Activated naive CD4-positive, alpha-beta T cell treated with anti-CD3 and anti-CD28 coated beads, Interleukin-2, amount 10 ng/mL, durations not matched to agents 7 days and 5 days (primary cell): ENCODE measurements at regions not wholly inside any gene's neighbourhood (a gene's known extent, or its start where the extent isn't known, plus 50 kb on each side); places are given as distances from the start of the nearest gene placed in this dataset.
"Not testable (repeated sequence)": the region's sequence is repeated elsewhere in the genome, so short reads cannot be mapped to it uniquely, and the experiment has no call there.

Experiments
- CTCF ChIA-PET: fragments of 350-600 bp; sonication (Branson Sonifier 250); formaldehyde crosslinking; loops from one replicate; lab custom pipeline; 2021; ENCODE audit warnings: antibody characterized with exemption; lab: Charles Lee
- DNase-seq: peaks from one replicate; pipeline ENCODE4 v3.0.0-alpha.2; 2020
- H3K27ac Mint-ChIP-seq: one replicate; pipeline ENCODE4 v1.8.0; 2021; ENCODE audit warnings: mild to moderate bottlenecking, moderate library complexity, mixed read lengths
- H3K27me3 Mint-ChIP-seq: one replicate; pipeline ENCODE4 v1.8.0; 2021; ENCODE audit warnings: mild to moderate bottlenecking, mixed read lengths
- H3K36me3 Mint-ChIP-seq: one replicate; pipeline ENCODE4 v1.8.0; 2021; ENCODE audit warnings: mixed read lengths
- H3K4me1 Mint-ChIP-seq: one replicate; pipeline ENCODE4 v1.8.0; 2021; ENCODE audit warnings: mixed read lengths
- H3K4me3 Mint-ChIP-seq: one replicate; pipeline ENCODE4 v1.8.0; 2021; ENCODE audit warnings: mild to moderate bottlenecking, moderate library complexity, mixed read lengths
- H3K9me3 Mint-ChIP-seq: one replicate; pipeline ENCODE4 v1.8.0; 2021; ENCODE audit warnings: mixed read lengths

DNA sequence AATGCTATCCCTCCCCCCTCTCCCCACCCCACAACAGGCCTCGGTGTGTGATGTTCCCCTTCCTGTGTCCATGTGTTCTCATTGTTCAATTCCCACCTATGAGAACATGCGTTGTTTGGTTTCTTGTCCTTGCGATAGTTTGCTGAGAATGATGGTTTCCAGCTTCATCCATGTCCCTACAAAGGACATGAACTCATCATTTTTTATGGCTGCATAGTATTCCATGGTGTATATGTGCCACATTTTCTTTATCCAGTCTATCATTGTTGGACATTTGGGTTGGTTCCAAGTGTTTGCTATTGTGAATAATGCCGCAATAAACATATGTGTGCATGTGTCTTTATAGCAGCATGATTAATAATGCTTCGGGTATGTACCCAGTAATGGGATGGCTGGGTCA lies 1156.1 kb downstream of the NAALADL2 start:
- H3K4me1 Mint-ChIP-seq, CTCF ChIA-PET, H3K9me3 Mint-ChIP-seq, H3K4me3 Mint-ChIP-seq, H3K27ac Mint-ChIP-seq, DNase-seq, H3K27me3 Mint-ChIP-seq, H3K36me3 Mint-ChIP-seq: not testable (repeated sequence)

DNA sequence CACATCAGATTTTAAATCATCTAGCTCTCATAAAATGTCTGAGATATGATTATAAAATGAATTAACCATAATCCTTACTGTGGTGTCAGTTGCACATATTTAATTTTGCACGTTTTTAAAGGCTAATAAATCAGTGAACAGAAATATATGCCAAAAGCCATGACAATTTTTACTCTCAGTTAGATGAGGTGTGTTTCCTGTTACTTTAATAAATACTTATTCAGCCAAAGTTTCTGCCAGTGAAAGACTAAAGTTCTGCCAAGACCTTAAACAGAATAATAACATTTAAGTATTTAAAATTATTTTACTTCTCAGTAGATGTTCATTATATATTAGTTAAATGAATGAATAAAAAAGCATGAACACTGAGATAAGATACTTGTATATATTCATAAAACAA lies 1150.1 kb downstream of the NAALADL2 start:
- DNase-seq, result no peak
- Mint-ChIP-seq H3K27me3 (no peaks in the 10 kb centered on the region), H3K4me1 (no peaks in the 10 kb centered on the region), H3K9me3 (peaks cover 6% of the 10 kb centered on the region), H3K36me3 (no peaks in the 10 kb centered on the region), H3K4me3 (no peak overlapping the region), H3K27ac (no peak overlapping the region)
- CTCF ChIA-PET, result no interaction called here

DNA sequence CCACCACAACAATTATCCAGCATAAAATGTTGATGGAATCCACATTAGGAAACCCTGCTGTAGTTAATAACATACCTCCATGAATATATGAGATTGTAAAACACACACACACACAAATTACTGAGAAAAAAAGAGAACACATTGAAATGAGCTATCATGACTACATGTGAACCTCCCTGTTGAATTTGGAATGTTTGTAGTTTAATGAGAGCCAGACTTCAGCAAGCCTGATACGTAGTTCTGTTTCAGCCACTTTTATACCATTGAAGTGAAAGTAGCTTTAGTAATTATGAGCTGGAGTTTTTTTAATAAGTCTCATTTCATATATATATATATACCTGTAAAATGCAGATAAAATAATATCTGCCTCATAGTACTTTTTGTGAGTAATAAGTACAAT lies 1146.4 kb downstream of the NAALADL2 start:
- no peaks in the 10 kb centered on the region for H3K4me1 Mint-ChIP-seq
- H3K4me3 Mint-ChIP-seq, result no peak overlapping the region
- no peak overlapping the region for H3K27ac Mint-ChIP-seq
- no peaks in the 10 kb centered on the region for H3K36me3 Mint-ChIP-seq
- H3K27me3 Mint-ChIP-seq, result no peaks in the 10 kb centered on the region
- H3K9me3 Mint-ChIP-seq, result peaks cover 12% of the 10 kb centered on the region
- CTCF ChIA-PET, result no interaction called here
- no peak for DNase-seq

DNA sequence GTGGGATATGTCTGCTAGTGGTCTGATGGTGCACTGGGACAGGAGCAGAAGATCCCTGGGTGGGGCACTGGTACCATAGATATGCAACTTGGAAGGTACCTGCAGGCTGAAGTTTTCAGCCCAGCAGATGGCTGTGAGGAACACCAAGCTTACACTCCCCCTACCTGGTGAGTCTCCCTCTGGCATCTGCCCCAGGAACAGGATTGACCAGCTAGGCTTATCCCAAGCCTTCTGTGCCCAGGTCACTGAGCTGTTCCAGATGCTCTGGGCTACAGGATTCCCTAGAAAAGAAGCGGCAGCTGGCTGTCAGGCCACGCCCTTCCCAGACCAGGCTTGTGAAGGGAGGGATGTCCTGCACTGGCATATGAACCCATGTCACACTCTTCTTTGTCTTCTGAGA lies 1130.0 kb downstream of the NAALADL2 start:
- Mint-ChIP-seq H3K27ac (no peak overlapping the region), H3K9me3 (peaks cover 13% of the 10 kb centered on the region), H3K4me3 (no peak overlapping the region), H3K27me3 (no peaks in the 10 kb centered on the region), H3K4me1 (no peaks in the 10 kb centered on the region), H3K36me3 (no peaks in the 10 kb centered on the region)
- CTCF ChIA-PET, result no interaction called here
- no peak for DNase-seq

DNA sequence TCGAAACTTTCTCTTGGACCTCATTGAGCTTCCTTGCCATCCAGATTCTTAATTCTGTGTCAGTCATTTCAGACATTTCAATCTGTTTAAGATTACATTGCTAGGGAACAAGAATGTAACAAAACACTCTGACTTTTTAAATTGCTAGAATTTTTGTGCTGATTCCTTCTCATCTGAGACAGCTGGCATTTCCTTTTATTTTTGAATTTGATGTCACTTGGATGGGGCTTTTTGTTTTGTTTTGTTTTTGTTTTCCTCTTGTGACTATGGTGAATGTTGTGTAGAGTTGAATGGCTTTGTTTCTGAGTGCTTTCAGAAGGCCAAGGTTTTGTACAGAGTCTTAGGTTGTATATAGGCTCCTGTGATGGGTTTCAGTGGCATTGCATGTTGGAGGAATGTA lies 1129.3 kb downstream of the NAALADL2 start:
- Mint-ChIP-seq H3K4me3 (no peak overlapping the region), H3K36me3 (no peaks in the 10 kb centered on the region), H3K27me3 (no peaks in the 10 kb centered on the region), H3K9me3 (peaks cover 13% of the 10 kb centered on the region), H3K27ac (no peak overlapping the region), H3K4me1 (no peaks in the 10 kb centered on the region)
- no peak for DNase-seq
- CTCF ChIA-PET, result no interaction called here

DNA sequence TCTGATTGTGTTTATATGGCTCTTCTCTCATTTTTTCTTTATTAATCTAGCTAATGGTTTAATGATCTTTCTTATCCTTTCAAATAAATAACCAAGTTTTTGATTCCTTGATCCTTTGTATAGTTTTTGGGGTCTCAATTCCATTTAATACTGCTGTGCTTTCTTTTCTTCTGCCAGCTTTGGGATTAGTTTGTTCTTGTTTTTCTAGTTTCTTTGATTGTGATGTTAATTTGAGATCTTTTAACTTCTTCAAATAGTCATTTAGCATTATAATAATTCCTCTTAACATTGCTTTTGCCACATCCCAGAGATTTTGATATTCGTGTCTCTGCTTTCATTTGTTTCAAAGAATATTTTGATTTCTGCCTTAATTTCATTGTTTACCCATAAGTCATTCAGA lies 1126.6 kb downstream of the NAALADL2 start:
- H3K9me3 Mint-ChIP-seq, result peaks cover 13% of the 10 kb centered on the region
- CTCF ChIA-PET, result no interaction called here
- no peak for DNase-seq
- no peak overlapping the region for H3K27ac Mint-ChIP-seq
- H3K4me1 Mint-ChIP-seq, result no peaks in the 10 kb centered on the region
- no peak overlapping the region for H3K4me3 Mint-ChIP-seq
- no peaks in the 10 kb centered on the region for H3K27me3 Mint-ChIP-seq
- no peaks in the 10 kb centered on the region for H3K36me3 Mint-ChIP-seq

DNA sequence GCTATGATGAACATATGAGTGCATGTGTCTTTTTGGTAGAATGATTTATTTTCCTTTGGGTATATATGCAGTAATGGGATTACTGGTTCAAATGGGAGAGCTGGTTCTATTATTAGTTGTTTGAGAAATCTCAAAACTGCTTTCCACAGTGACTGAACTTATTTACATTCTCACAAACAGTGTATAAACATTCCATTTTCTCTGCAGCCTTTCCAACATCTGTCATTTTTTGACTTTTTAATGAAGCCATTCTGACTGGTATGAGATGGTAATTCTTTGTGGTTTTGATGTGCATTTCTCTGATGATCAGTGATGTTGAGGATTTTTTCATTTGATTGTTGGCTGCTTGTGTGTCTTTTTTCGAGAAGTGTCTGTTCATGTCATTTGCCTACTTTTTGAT lies 1124.2 kb downstream of the NAALADL2 start:
- H3K36me3 Mint-ChIP-seq, result no peaks in the 10 kb centered on the region
- CTCF ChIA-PET, result no interaction called here
- H3K27me3 Mint-ChIP-seq, result no peaks in the 10 kb centered on the region
- DNase-seq, result no peak
- no peak overlapping the region for H3K4me3 Mint-ChIP-seq
- H3K4me1 Mint-ChIP-seq, result no peaks in the 10 kb centered on the region
- H3K27ac Mint-ChIP-seq, result no peak overlapping the region
- peaks cover 12% of the 10 kb centered on the region for H3K9me3 Mint-ChIP-seq

DNA sequence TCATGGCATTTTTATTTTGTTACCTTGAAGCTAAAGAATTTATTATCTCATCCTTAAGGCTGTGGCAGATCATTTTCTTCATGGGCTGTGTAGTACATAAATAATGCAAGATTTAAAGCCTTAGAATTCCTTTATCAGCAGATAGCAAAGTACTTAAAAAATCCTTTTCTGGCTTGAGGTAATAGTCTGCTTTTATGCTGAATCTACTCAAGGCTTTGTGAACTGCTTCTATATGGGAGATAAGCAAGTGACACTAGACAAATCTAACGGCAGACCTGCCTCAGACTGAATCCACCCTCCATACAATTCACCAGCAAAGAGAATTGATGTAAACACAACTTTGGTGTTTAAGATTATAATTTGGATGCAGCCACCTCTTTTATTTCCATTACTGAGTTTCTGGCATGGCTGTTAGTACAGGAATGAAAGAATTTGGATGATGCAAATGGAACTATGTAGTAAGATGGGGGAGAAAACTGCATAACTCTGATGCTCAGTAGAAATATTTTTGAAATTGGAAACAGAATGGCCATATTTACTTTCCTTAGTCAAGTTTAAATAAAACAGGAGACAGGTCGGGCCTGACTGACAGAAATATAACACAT lies 1121.5 kb downstream of the NAALADL2 start:
- Mint-ChIP-seq H3K36me3 (no peaks in the 10 kb centered on the region), H3K27me3 (no peaks in the 10 kb centered on the region), H3K4me1 (no peaks in the 10 kb centered on the region), H3K27ac (no peak overlapping the region), H3K4me3 (no peak overlapping the region), H3K9me3 (peaks cover 16% of the 10 kb centered on the region)
- DNase-seq, result no peak
- CTCF ChIA-PET, result no interaction called here

DNA sequence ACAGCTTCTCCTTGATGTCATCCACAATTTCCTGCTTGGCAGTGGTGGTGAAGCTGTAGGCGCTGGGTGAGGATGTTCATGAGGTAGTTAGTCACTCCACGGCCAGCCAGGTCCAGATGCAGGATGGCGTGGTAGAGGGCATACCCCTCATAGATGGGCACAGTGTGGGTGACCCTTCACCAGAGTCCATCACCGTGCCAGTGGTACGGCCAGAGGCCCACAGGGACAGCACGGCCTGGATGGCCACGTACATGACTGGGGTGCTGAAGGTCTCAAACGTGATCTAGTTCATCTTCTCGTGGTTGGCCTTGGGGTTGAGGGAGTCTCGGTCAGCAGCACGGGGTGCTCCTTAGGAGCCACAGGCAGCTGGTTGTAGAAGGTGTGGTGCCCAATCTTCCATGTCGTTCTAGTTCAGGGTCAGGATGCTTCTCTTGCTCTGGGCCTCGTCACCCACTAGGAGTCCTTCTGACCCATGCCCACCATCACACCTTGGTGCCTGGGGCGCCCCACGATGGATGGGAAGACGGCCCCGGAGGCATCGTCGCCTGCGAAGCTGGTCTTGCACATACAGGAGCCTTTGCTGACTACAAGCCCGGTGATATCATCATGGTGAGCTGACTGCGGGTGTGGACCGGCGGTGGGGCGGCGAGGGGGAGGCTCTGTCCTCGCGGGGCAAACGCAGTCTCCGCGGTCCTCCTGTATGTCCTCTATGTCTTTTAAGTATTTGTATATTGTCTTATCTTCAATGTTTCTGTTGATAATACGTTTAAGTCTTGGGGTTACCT lies 1119.0 kb downstream of the NAALADL2 start:
- DNase-seq, result no peak
- no peaks in the 10 kb centered on the region for H3K36me3 Mint-ChIP-seq
- H3K9me3 Mint-ChIP-seq, result peaks cover 16% of the 10 kb centered on the region
- CTCF ChIA-PET, result no interaction called here
- no peak overlapping the region for H3K27ac Mint-ChIP-seq
- H3K4me3 Mint-ChIP-seq, result no peak overlapping the region
- no peaks in the 10 kb centered on the region for H3K27me3 Mint-ChIP-seq
- H3K4me1 Mint-ChIP-seq, result no peaks in the 10 kb centered on the region

DNA sequence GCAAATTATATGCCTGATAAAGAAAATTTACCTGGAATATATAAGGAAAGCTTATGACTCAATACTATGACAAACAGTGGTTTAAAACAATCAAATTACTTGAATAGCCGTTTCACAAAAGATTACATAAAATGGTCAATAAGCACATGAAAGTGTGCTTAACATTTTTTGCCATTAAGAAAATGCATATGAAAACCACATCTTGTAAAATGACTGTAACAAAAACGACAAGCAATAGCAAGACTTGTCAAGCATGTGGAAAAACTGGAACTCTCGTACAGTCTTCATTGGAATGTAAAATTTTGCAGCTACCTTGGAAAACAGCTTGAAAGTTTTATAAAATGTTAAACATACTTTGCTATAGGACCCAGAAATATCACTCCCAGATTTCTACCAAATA lies 1110.3 kb downstream of the NAALADL2 start:
- Mint-ChIP-seq H3K4me3 (no peak overlapping the region), H3K27me3 (no peaks in the 10 kb centered on the region), H3K27ac (no peak overlapping the region), H3K4me1 (no peaks in the 10 kb centered on the region), H3K9me3 (peaks cover 15% of the 10 kb centered on the region), H3K36me3 (no peaks in the 10 kb centered on the region)
- DNase-seq, result no peak
- CTCF ChIA-PET, result no interaction called here

DNA sequence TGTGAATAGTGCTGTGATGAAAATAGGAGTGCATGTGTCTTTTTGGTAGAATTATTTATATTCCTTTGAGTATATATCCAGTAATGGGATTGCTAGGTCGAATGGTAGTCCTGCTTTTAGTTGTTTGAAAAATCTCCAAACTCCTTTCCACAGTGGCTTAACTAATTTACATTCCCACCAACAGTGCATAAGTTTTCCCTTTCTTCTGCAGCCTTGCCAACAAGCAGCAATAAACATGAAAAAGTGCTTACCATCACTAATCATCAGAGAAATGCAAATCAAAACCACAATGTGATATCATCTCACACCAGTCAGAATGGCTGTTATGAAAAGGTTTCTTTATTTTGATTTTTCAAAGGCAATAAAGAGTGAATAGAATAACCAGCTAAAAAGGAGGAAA lies 1105.9 kb downstream of the NAALADL2 start:
- H3K36me3 Mint-ChIP-seq, result no peaks in the 10 kb centered on the region
- H3K4me3 Mint-ChIP-seq, result no peak overlapping the region
- no peaks in the 10 kb centered on the region for H3K27me3 Mint-ChIP-seq
- H3K27ac Mint-ChIP-seq, result no peak overlapping the region
- no peaks in the 10 kb centered on the region for H3K4me1 Mint-ChIP-seq
- CTCF ChIA-PET, result no interaction called here
- DNase-seq, result no peak
- H3K9me3 Mint-ChIP-seq, result peaks cover 15% of the 10 kb centered on the region

DNA sequence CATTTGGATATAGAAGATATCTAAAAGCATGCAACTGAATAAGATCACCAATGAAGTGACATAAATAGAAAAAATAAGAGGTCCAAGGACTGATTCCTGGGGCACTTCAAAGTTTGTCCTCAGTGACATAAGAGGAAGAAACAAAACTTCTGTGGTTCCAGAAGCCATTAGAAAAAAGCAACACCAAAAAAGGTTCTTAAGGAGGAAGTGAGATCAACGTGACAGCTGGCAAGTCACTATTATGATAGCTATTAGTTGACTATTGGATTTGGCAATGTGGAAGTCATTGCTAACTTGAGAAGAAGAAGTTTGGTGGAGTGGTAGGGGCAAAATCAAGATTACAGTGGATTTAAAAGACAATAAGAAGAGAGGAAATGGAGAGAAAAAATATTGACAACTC lies 1098.3 kb downstream of the NAALADL2 start:
- Mint-ChIP-seq H3K9me3 (peaks cover 2% of the 10 kb centered on the region), H3K4me3 (no peak overlapping the region), H3K27me3 (no peaks in the 10 kb centered on the region), H3K36me3 (no peaks in the 10 kb centered on the region), H3K27ac (no peak overlapping the region), H3K4me1 (no peaks in the 10 kb centered on the region)
- DNase-seq, result no peak
- CTCF ChIA-PET, result no interaction called here

DNA sequence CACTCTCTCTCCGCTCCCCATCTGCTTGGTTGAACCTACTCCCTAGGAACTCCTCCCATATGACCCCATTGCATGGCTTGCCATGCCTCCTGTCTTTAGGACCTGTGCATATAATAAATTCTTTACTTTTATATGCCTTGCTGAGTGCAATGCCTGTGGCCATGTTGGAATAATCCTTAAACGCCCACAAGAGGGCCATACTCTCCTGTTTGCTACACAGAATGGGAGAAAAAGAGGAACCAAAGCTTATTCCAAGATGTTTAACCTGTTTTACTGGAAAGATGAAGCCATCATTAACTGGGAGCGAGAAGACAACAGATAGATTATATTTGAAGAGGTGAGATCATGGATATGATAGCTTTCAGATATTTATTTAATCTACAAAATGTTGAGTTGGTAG lies 1097.8 kb downstream of the NAALADL2 start:
- Mint-ChIP-seq H3K4me3 (no peak overlapping the region), H3K36me3 (no peaks in the 10 kb centered on the region), H3K9me3 (peaks cover 2% of the 10 kb centered on the region), H3K27ac (no peak overlapping the region), H3K4me1 (no peaks in the 10 kb centered on the region), H3K27me3 (no peaks in the 10 kb centered on the region)
- no peak for DNase-seq
- CTCF ChIA-PET, result no interaction called here

DNA sequence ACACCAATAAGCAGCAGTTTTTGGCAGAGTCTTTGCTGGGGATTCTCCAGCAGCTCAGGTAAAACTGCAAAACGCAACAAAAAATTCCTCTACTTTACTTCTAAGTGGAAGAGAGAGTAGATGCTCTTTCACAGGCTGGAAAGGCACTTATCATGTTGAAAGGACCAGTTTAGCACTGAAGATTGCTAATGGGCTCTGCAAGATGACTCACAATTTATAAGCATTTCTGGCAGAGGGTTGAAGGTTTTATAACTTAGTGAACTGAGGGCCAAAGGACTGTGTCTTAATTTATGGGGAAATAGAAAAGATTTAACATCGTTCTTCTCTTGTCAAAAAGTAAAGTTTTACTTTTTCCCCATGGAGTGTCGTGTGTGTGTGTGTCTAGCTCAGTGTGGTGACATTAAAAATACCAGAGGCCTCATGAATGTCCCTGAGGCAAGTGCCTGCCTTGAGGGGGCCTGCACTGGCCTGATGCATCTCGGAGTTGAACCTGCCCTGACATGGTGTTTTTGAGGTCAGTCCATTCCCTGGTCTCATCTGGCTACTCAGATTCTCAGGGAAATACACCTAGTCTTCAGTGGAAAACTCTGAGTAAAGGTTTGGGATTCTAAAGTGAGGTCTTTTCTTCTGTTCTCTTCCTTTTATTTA lies 1092.0 kb downstream of the NAALADL2 start:
- CTCF ChIA-PET, result no interaction called here
- Mint-ChIP-seq H3K36me3 (no peaks in the 10 kb centered on the region), H3K27ac (no peak overlapping the region), H3K9me3 (peaks cover 2% of the 10 kb centered on the region), H3K27me3 (no peaks in the 10 kb centered on the region), H3K4me3 (no peak overlapping the region), H3K4me1 (no peaks in the 10 kb centered on the region)
- DNase-seq, result no peak

DNA sequence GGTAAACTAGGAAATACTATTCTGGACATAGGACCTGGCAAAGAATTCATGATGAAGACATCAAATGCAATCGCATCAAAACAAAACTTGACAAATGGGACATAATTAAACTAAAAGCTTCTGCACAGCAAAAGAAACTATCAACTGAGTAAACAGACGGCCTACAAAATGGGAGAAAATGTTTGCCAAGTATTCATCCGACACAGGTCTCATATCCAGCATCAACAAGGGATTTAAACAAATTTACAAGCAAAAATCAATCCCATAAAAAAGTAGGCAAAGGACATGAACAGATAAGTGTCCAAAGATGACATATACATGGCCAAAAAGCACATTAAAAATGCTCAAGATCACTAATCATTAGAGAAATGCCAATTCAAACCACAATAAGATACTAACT lies 1088.9 kb downstream of the NAALADL2 start:
- Mint-ChIP-seq H3K4me1 (no peaks in the 10 kb centered on the region), H3K27ac (no peak overlapping the region), H3K9me3 (peaks cover 14% of the 10 kb centered on the region)

More for the DNA sequence above, 1088.9 kb downstream of the NAALADL2 start:
- Mint-ChIP-seq H3K27me3 (no peaks in the 10 kb centered on the region), H3K36me3 (no peaks in the 10 kb centered on the region), H3K4me3 (no peak overlapping the region)
- DNase-seq, result no peak
- CTCF ChIA-PET, result no interaction called here
